ENCODE measurements at regions not wholly inside any gene's neighbourhood (a gene's known extent, or its start where the extent isn't known, plus 50 kb on each side); places are given as distances from the start of the nearest gene placed in this dataset.

DNA sequence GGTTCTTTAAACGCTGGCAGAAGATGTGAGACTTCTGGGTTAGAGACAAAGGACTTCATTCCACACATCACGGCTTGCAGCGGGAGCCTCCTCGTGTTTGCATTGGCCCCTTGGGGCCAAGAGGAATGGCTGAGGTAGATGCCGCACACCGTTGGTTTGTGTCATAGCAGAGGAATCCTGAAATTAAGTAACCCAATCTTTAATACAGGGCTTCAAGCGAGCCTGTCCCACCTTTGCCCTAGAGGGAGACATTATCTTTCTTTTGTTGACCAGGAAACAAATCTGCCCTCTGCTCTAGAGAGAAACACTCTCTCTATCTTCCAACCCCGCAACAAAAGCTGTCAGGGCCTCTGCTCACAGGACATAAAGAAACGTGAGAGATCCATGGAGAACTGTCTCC is 277.5 kb upstream of the ZFP64 start:
- TF ChIP-seq, protein P1, sequence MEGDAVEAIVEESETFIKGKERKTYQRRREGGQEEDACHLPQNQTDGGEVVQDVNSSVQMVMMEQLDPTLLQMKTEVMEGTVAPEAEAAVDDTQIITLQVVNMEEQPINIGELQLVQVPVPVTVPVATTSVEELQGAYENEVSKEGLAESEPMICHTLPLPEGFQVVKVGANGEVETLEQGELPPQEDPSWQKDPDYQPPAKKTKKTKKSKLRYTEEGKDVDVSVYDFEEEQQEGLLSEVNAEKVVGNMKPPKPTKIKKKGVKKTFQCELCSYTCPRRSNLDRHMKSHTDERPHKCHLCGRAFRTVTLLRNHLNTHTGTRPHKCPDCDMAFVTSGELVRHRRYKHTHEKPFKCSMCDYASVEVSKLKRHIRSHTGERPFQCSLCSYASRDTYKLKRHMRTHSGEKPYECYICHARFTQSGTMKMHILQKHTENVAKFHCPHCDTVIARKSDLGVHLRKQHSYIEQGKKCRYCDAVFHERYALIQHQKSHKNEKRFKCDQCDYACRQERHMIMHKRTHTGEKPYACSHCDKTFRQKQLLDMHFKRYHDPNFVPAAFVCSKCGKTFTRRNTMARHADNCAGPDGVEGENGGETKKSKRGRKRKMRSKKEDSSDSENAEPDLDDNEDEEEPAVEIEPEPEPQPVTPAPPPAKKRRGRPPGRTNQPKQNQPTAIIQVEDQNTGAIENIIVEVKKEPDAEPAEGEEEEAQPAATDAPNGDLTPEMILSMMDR (IDR thresholded peaks at IDR 0.05; ENCODE audit: low read length) = no peak
- no peak for TF ChIP-seq EZH2 (optimal IDR thresholded peaks at IDR 0.05; ENCODE audit: low read depth, low read length)

Data from MM.1S (cell line).